ENCODE measurements at regions not wholly inside any gene's neighbourhood (a gene's known extent, or its start where the extent isn't known, plus 50 kb on each side); places are given as distances from the start of the nearest gene placed in this dataset.

DNA sequence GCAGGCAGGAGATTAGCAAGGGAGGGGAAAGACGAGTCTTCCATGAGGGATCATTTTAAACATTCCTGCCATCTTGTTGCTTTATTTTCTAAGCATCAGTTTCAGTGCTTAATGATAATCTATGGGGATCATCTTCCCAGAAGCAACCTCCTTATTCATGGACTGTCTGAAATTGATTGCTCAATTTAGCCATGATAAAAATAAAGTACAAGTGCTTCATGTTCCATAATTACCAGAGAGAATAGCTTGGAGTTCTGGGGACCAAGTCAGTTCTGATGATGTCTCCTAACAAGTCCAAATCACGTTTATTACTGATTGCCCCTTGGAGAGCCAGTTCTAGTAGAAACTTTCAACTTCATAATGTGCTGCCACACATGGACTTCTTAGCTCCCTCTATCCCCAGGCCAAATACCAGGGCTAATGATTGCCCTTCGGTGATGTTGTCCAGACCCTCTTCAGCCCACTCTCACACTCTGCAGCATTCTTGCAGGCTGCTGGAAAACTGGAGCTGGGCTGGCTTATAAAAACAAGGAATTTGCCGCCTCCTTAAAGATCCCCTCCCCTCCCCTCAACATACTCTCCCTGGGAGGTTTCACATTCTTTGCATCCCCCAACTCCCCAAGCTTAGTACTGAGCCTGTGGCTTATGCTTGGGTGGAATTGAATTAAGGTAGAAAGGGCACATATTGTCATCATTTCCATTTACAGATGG is 222.1 kb upstream of the ADAMTS9 start:
- Histone ChIP-seq H3K4me2 (ENCODE audit: control insufficient read depth, insufficient read depth) (no peak overlapping the region), H4K20me1 (ENCODE audit: control insufficient read depth, insufficient read depth) (no peaks in the 10 kb centered on the region), H3K27me3 (replicated peaks in 1 of 2; ENCODE audit: control insufficient read depth in 2 of 2, insufficient read depth in 2 of 2, low read length in 1 of 2) (no peaks in the 10 kb centered on the region), H3K36me3 (ENCODE audit: control insufficient read depth in 2 of 2, insufficient read depth in 2 of 2, low read length in 1 of 2) (no peaks in the 10 kb centered on the region), H2AFZ (ENCODE audit: control insufficient read depth, low read depth, low read length) (no peak overlapping the region), H3K9me3 (replicated peaks; ENCODE audit: control insufficient read depth, insufficient read depth, low read length) (no peaks in the 10 kb centered on the region), H3K4me1 (ENCODE audit: control insufficient read depth, insufficient read depth, low read length) (no peaks in the 10 kb centered on the region), H3K4me3 (no peak overlapping the region), H3K9ac (ENCODE audit: control insufficient read depth, insufficient read depth, low read length) (no peak overlapping the region), H3K27ac (ENCODE audit: control insufficient read depth, insufficient read depth) (no peak overlapping the region), H3K79me2 (ENCODE audit: control insufficient read depth, insufficient read depth, low read length) (no peaks in the 10 kb centered on the region)
- DNase-seq (ENCODE audit: low read depth, low spot score) (no peak), FAIRE-seq (no peak), ATAC-seq (no peak)
- ChIA-PET SMC1A (ENCODE audit: uncharacterized antibody, unreplicated experiment) (no interaction called here), CTCF (no interaction called here), RAD21 (ENCODE audit: unreplicated experiment) (no interaction called here), POLR2A (no interaction called here)
- WGBS (ENCODE audit: insufficient coverage, insufficient replicate concordance, low lambda C conversion rate, missing lambda C conversion rate): 22% methylated on average over 4 of the region's 4 CpGs
- no TSS peak for BruUV-seq (replicated peaks)
- intact Hi-C loops (cut with micrococcal nuclease; ENCODE audit: unreplicated experiment): no loop called here
- in situ Hi-C loops (cut with MboI): no loop called here
- TF ChIP-seq KLF5 (IDR thresholded peaks at IDR 0.05; ENCODE audit: partially characterized antibody): no peak
- no peak for TF ChIP-seq POLR2A (IDR thresholded peaks at IDR 0.05; ENCODE audit: low read depth, low read length)
- no peak for TF ChIP-seq ESRRA (IDR thresholded peaks at IDR 0.05; ENCODE audit: low read length)
- no peak for TF ChIP-seq ELK1 (IDR thresholded peaks at IDR 0.05; ENCODE audit: low read depth, low read length)
- TF ChIP-seq ZZZ3 (IDR thresholded peaks at IDR 0.05; ENCODE audit: control insufficient read depth, insufficient read length, low read depth): no peak
- TF ChIP-seq E2F8 (IDR thresholded peaks at IDR 0.05; ENCODE audit: low read depth, partially characterized antibody): no peak
- TF ChIP-seq TCF3 (IDR thresholded peaks at IDR 0.05; ENCODE audit: borderline replicate concordance, insufficient read depth, low read depth, low read length): no peak
- no peak for TF ChIP-seq HDAC2 (IDR thresholded peaks at IDR 0.05)
- TF ChIP-seq FOXK2 (IDR thresholded peaks at IDR 0.05): no peak
- TF ChIP-seq YY1 (IDR thresholded peaks at IDR 0.05; ENCODE audit: low read depth, low read length): no peak
- TF ChIP-seq ZNF592 (IDR thresholded peaks at IDR 0.05): no peak
- no peak for TF ChIP-seq EGR1 (IDR thresholded peaks at IDR 0.05; ENCODE audit: borderline replicate concordance in 1 of 2, low read depth in 2 of 2, low read length in 2 of 2)
- TF ChIP-seq ZNF207 (IDR thresholded peaks at IDR 0.05; ENCODE audit: borderline replicate concordance): no peak
- TF ChIP-seq BRCA1 (IDR thresholded peaks at IDR 0.05; ENCODE audit: low read depth, low read length): no peak
- TF ChIP-seq FOS (IDR thresholded peaks at IDR 0.05; ENCODE audit: borderline replicate concordance, extremely low read depth, insufficient read length): no peak
- no peak for TF ChIP-seq ZNF384 (IDR thresholded peaks at IDR 0.05; ENCODE audit: borderline replicate concordance, low read depth, low read length)
- TF ChIP-seq CHD4 (IDR thresholded peaks at IDR 0.05): no peak
- TF ChIP-seq WRNIP1 (IDR thresholded peaks at IDR 0.05; ENCODE audit: borderline replicate concordance, low read depth, low read length): no peak
- TF ChIP-seq PML (IDR thresholded peaks at IDR 0.05; ENCODE audit: low read length): no peak

All from GM12878 (cell line).